MCF 10A (cell line): ENCODE measurements at regions not wholly inside any gene's neighbourhood (a gene's known extent, or its start where the extent isn't known, plus 50 kb on each side); places are given as distances from the start of the nearest gene placed in this dataset.

Experiments used
- BruUV-seq: library from RNA; stranded (reverse); fragments of 400-500 nt; replicated peaks from 2 replicates; lab custom pipeline; 2021; lab: Mats Ljungman, UMichigan
- CTCF ChIA-PET: fragments of 300-600 bp; sonication (Branson Sonifier 250); formaldehyde crosslinking; extraction: SDS; loops from one replicate; lab custom pipeline; 2021; ENCODE audit warnings: antibody characterized with exemption, inconsistent platforms; lab: Yijun Ruan, JAX
- POLR2A ChIA-PET: fragments of 300-600, 350-650 bp; sonication (Branson Sonifier 250); formaldehyde crosslinking; extraction: SDS; loops from one replicate; lab custom pipeline; 2020; ENCODE audit warnings: antibody characterized with exemption, inconsistent platforms; lab: Yijun Ruan, JAX
- DNase-seq: peaks from one replicate; pipeline ENCODE4 v3.0.0-alpha.2; 2018; ENCODE audit not compliant: unreplicated experiment
- H3K27ac Mint-ChIP-seq: one replicate; pipeline ENCODE4 v1.8.0; 2022; ENCODE audit warnings: mild to moderate bottlenecking, low read depth, mixed read lengths; ENCODE audit not compliant: unreplicated experiment
- H3K27me3 Mint-ChIP-seq: one replicate; pipeline ENCODE4 v1.8.0; 2022; ENCODE audit warnings: mixed read lengths; ENCODE audit not compliant: insufficient read depth, unreplicated experiment
- H3K36me3 Mint-ChIP-seq: one replicate; pipeline ENCODE4 v1.8.0; 2022; ENCODE audit warnings: mild to moderate bottlenecking, moderate library complexity, mixed read lengths; ENCODE audit not compliant: insufficient read depth, unreplicated experiment
- H3K4me1 Mint-ChIP-seq: one replicate; pipeline ENCODE4 v1.8.0; 2022; ENCODE audit warnings: mixed read lengths; ENCODE audit not compliant: insufficient read depth, unreplicated experiment
- H3K4me3 Mint-ChIP-seq: one replicate; pipeline ENCODE4 v1.8.0; 2022; ENCODE audit warnings: mild to moderate bottlenecking, moderate library complexity, mixed read lengths; ENCODE audit not compliant: unreplicated experiment
- H3K9me3 Mint-ChIP-seq: one replicate; pipeline ENCODE4 v1.8.0; 2022; ENCODE audit warnings: mixed read lengths; ENCODE audit not compliant: unreplicated experiment
- CTCF ChIP-seq: fragments of 200-600 bp; IDR thresholded peaks from one replicate; pipeline ENCODE4 v1.8.0; 2022; ENCODE audit warnings: antibody characterized with exemption, mild to moderate bottlenecking; ENCODE audit not compliant: unreplicated experiment
- intact Hi-C: fragments of 100-400 bp; cut with micrococcal nuclease; formaldehyde crosslinking; loops from 2 replicates; pipeline ENCODE4 v1.14.1; 2022

DNA sequence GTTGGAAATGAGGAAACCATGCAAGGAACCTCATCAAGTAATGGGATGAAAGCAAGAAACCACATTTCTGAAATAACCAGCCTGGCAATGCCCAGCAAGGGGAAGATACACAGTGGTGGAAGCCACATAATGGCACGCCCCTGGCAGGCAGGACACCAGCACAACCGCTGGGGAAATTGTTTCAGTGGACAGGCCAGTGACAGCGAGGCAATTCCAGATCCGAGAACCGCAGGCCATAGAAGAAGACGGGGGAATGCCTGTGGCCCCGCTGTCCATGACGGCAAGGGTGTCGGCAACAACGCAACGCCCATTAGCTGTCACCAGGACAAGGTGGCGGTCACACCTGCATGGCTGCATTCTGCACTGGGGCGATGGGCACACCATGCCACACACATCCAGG lies 1389.6 kb downstream of the BRD1 start:
- BruUV-seq = no TSS peak
- no peak for DNase-seq
- intact Hi-C loops = no loop called here
- H3K36me3 Mint-ChIP-seq = no peaks in the 10 kb centered on the region
- no peak overlapping the region for H3K27ac Mint-ChIP-seq
- no peaks in the 10 kb centered on the region for H3K27me3 Mint-ChIP-seq
- CTCF ChIA-PET = no interaction called here
- peaks cover 30% of the 10 kb centered on the region for H3K9me3 Mint-ChIP-seq
- no peak for TF ChIP-seq CTCF
- H3K4me1 Mint-ChIP-seq = no peaks in the 10 kb centered on the region
- POLR2A ChIA-PET = no interaction called here
- H3K4me3 Mint-ChIP-seq = no peak overlapping the region

GRCh38 chr22:48436201-48436931 lies 1391.3 kb downstream of the BRD1 start:
- H3K9me3 Mint-ChIP-seq = peaks cover 38% of the 10 kb centered on the region
- H3K4me3 Mint-ChIP-seq = no peak overlapping the region
- POLR2A ChIA-PET = no interaction called here
- H3K27me3 Mint-ChIP-seq = no peaks in the 10 kb centered on the region
- no peak for TF ChIP-seq CTCF
- no peak overlapping the region for H3K27ac Mint-ChIP-seq
- BruUV-seq = no TSS peak
- DNase-seq = no peak
- CTCF ChIA-PET = no interaction called here
- H3K36me3 Mint-ChIP-seq = no peaks in the 10 kb centered on the region
- no peaks in the 10 kb centered on the region for H3K4me1 Mint-ChIP-seq
- intact Hi-C loops = no loop called here

- intact Hi-C loops = no loop called here
- Mint-ChIP-seq H3K27ac (no peak overlapping the region), H3K4me1 (no peaks in the 10 kb centered on the region), H3K4me3 (no peak overlapping the region), H3K9me3 (peaks cover 30% of the 10 kb centered on the region), H3K36me3 (no peaks in the 10 kb centered on the region), H3K27me3 (no peaks in the 10 kb centered on the region)
- POLR2A ChIA-PET = no interaction called here
- no TSS peak for BruUV-seq
- DNase-seq = no peak
- no peak for TF ChIP-seq CTCF
- CTCF ChIA-PET = no interaction called here
These were observed 1392.8 kb downstream of the BRD1 start for GRCh38 chr22:48434868-48435250.

- no peak for DNase-seq
- Mint-ChIP-seq H3K27me3 (no peaks in the 10 kb centered on the region), H3K27ac (no peak overlapping the region), H3K4me1 (no peaks in the 10 kb centered on the region), H3K9me3 (peaks cover 32% of the 10 kb centered on the region), H3K36me3 (no peaks in the 10 kb centered on the region), H3K4me3 (no peak overlapping the region)
- intact Hi-C loops = no loop called here
- TF ChIP-seq CTCF = no peak
- no TSS peak for BruUV-seq
- POLR2A ChIA-PET = no interaction called here
- CTCF ChIA-PET = interaction anchor here (0.7 kb wide), 1 partner anchor 27 kb away, joined by 3 read pairs; no protein-coding TSS in a partner anchor
These were observed 1393.4 kb downstream of the BRD1 start for GRCh38 chr22:48434156-48434867.
